MM.1S (cell line): ENCODE measurements at regions not wholly inside any gene's neighbourhood (a gene's known extent, or its start where the extent isn't known, plus 50 kb on each side); places are given as distances from the start of the nearest gene placed in this dataset.

Experiments used
- EZH2 ChIP-seq: fragments of 300-600 bp; sonication (generic); optimal IDR thresholded peaks from 2 replicates; pipeline ENCODE3; 2017; ENCODE audit warnings: low read depth, mild to moderate bottlenecking, antibody characterized with exemption, low read length, mixed read lengths
- TF ChIP-seq, protein P1 (sequence below): fragments of 300-600 bp; sonication (generic); IDR thresholded peaks from 2 replicates; pipeline ENCODE4 v1.5.1; 2016; ENCODE audit warnings: antibody characterized with exemption, low read length, mixed read lengths

DNA sequence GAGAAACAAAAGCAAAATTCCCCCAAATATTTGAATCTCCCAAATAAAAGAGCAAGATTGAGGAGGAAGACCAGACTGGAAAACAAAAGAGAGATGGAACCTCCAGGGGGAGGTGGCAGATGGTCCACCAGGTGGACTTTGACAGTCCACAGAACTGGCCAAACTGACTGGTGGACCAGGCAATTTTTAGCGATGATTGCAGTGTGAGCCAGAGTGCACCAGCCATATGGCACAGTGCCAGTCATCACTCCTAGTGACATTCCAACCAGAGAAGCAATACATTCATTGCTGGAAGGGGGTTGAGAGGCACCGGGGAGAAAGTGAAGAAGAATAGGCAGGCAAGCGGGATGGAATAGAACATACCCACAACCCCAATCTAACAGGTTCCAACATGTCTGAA lies 182.9 kb downstream of the EXOC5 start:
- TF ChIP-seq, protein P1, sequence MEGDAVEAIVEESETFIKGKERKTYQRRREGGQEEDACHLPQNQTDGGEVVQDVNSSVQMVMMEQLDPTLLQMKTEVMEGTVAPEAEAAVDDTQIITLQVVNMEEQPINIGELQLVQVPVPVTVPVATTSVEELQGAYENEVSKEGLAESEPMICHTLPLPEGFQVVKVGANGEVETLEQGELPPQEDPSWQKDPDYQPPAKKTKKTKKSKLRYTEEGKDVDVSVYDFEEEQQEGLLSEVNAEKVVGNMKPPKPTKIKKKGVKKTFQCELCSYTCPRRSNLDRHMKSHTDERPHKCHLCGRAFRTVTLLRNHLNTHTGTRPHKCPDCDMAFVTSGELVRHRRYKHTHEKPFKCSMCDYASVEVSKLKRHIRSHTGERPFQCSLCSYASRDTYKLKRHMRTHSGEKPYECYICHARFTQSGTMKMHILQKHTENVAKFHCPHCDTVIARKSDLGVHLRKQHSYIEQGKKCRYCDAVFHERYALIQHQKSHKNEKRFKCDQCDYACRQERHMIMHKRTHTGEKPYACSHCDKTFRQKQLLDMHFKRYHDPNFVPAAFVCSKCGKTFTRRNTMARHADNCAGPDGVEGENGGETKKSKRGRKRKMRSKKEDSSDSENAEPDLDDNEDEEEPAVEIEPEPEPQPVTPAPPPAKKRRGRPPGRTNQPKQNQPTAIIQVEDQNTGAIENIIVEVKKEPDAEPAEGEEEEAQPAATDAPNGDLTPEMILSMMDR, result no peak
- no peak for TF ChIP-seq EZH2
